HEK293 (cell line): ENCODE measurements at regions not wholly inside any gene's neighbourhood (a gene's known extent, or its start where the extent isn't known, plus 50 kb on each side); places are given as distances from the start of the nearest gene placed in this dataset.

Experiments used
- CTCF ChIP-seq: fragments of 450-650 bp; formaldehyde crosslinking; IDR thresholded peaks from 2 replicates; pipeline ENCODE4 v1.5.1; 2016; ENCODE audit warnings: missing biosample characterization, missing genetic modification characterization
- EGR2 ChIP-seq: fragments of 450-650 bp; formaldehyde crosslinking; IDR thresholded peaks from 2 replicates; pipeline ENCODE4 v1.5.1; 2016; ENCODE audit warnings: low read depth, missing biosample characterization, missing genetic modification characterization
- PATZ1 ChIP-seq: fragments of 450-650 bp; formaldehyde crosslinking; IDR thresholded peaks from 2 replicates; pipeline ENCODE4 v1.5.1; 2016; ENCODE audit warnings: missing biosample characterization, missing genetic modification characterization
- REST ChIP-seq: fragments of 450-650 bp; formaldehyde crosslinking; IDR thresholded peaks from 2 replicates; pipeline ENCODE4 v1.5.1; 2016; ENCODE audit warnings: missing biosample characterization, missing genetic modification characterization
- YY2 ChIP-seq: fragments of 450-650 bp; formaldehyde crosslinking; IDR thresholded peaks from 2 replicates; pipeline ENCODE4 v1.5.1; 2016; ENCODE audit warnings: missing biosample characterization, missing genetic modification characterization
- ZFP3 ChIP-seq: fragments of 450-650 bp; formaldehyde crosslinking; IDR thresholded peaks from 2 replicates; pipeline ENCODE4 v1.5.1; 2016; ENCODE audit warnings: low read depth, missing biosample characterization, missing genetic modification characterization
- ZNF121 ChIP-seq: fragments of 450-650 bp; formaldehyde crosslinking; IDR thresholded peaks from 2 replicates; pipeline ENCODE4 v1.5.1; 2016; ENCODE audit warnings: missing biosample characterization, missing genetic modification characterization

- TF ChIP-seq ZNF121 (no peak), PATZ1 (no peak), ZFP3 (no peak), REST (tag by site-specific recombination) (no peak), YY2 (tag by site-specific recombination) (no peak), CTCF (tag by site-specific recombination) (no peak), EGR2 (tag by site-specific recombination) (no peak)
Measured at GRCh38 chr3:86554383-86554782, 436.6 kb downstream of the VGLL3 start.
